Kidney glomerular epithelial cell (primary cell): ENCODE measurements at regions not wholly inside any gene's neighbourhood (a gene's known extent, or its start where the extent isn't known, plus 50 kb on each side); places are given as distances from the start of the nearest gene placed in this dataset.

Experiments
- DNase-seq: peaks from one replicate; lab custom pipeline; 2025; lab: John Stamatoyannopoulos, UW

- peak; percentile 21 for DNase-seq
These were observed 480.9 kb upstream of the MARCKS start for GRCh38 chr6:113375950-113376846.

DNA sequence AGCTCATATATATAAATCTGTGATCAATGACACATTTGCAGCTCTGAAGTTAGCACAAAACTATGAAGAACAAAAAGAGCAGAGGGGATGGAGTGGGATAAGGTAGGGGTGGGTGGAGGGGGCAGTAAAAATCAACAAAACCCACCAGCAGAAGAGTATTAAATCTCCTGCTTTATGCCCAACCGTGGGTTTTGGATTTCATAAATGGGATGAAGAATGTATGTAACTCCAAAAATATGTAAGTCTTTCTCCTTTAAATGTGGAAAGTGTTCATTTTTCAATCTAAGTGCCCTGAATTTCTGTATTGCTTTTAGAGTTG is 480.3 kb upstream of the MARCKS start:
- DNase-seq, result no peak

GRCh38 chr6:113377362-113377942 is 479.7 kb upstream of the MARCKS start:
- no peak for DNase-seq

- DNase-seq, result no peak
These were observed 476.6 kb upstream of the MARCKS start for GRCh38 chr6:113380591-113380990.

- no peak for DNase-seq
These were observed 475.9 kb upstream of the MARCKS start for GRCh38 chr6:113381232-113381631.

DNA sequence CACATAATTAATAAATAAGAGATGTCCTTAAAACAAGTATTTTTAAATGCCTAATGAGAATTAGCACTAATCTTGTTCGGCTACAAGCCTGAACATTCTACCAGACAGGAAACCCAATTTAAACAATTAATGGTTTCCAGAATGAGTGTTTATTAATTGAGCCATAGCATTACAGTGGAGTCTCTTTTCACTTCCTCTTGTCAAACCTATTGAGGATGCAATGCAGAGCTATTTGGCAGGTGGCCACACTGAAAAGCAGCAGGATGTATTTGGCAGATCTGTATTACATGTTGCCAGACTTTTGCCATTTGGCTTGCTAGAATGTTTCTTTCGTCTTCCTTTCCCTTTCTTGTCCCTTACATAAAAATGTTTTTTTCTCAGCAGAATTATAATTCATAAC is 475.2 kb upstream of the MARCKS start:
- no peak for DNase-seq

DNA sequence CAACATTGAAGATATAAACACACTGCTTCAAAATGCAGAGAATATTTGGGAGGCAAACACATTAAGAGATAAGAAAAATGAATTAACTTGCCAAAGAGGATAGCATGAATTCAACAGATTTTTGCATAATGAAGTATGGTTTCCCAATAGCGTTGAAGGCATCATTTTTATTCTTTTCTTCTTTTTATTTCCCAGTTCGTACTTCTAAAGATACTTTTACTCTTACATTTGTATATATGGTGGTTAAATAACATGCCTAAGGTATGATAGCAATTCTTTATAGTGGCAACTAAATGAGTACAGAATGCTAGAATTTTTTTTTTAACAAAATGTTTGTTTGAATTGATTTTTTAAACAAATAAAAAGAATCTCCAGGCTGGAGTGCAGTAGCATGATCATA is 473.4 kb upstream of the MARCKS start:
- DNase-seq, result no peak

- no peak for DNase-seq
These were observed 472.1 kb upstream of the MARCKS start for GRCh38 chr6:113385020-113385431.

DNA sequence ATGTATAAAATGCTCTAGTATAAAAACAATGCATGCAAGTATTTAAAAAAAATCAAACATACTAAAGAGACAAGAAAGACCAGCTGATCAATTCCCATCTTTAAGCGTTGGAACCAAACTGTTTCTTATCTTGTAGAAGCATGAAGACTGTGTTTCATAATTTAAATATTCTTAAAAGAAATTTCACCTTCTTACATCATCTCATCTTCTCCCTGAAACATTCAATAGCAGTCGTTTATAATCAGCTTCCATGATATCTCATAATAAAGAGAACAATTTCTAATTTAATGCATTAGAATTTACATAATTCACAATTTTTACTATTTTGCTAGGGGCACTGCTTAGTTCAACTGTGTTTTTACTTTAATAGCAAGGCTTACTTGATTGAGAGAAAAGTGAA is 468.1 kb upstream of the MARCKS start:
- no peak for DNase-seq

GRCh38 chr6:113392551-113393055 is 464.5 kb upstream of the MARCKS start:
- DNase-seq, result no peak

GRCh38 chr6:113394216-113394615 is 462.9 kb upstream of the MARCKS start:
- DNase-seq, result no peak

DNA sequence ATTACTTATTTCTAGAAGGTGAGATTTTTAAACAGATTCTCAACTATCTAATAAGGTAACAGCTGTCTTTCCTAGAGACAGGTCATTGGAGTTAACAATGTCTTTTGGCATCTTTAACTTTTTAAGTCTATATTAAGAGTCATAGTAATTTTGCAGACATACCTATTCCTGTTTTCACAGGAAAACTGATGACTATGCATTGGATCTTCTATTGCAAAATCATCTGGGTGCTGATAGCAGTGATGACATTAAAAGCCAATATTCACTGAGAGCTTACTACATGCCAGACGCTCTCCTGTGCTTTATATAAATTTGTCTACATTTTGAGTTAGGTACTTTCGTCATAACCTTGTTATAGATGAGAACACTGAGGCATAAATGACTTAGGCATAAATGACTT is 462.4 kb upstream of the MARCKS start:
- DNase-seq, result no peak

DNA sequence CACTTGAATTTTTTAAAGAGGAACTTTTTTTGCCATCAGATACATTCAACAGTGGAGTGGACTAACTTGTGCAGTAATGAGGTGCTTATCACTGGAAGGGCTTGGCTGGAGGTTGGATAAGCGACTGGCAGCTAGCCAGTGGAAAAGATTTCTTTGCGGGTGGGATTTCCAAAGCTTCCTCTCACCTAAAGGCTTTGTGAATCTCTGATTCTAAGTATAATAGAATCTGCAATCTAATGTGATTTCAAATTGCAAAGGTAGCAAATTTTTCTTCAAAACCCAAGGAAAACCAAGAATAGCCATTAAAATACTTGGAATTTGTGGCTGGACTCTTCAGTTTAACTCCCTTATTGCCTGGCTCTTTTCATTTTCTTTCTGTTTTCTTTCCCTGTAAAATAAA is 460.4 kb upstream of the MARCKS start:
- no peak for DNase-seq

DNA sequence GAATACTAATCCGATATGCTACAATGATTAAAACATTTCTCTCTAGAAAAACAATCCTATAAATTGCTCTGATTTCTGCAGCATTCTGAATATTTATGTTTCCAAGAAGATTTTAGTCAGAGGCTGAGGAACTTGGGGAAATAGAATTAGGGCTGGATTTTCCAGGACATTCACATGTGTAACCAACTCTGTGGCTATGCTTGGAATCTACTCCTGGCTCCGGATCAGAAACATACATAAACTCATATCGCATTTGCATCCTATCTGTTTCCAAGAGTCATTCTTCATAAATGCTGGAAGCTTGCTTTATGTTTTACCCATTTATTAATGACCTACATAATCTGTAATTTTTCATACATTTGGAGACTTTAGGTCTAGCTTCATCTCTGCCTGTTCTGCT is 459.9 kb upstream of the MARCKS start:
- DNase-seq, result no peak

- no peak for DNase-seq
These were observed 455.9 kb upstream of the MARCKS start for GRCh38 chr6:113401231-113401630.

GRCh38 chr6:113402544-113402943 is 454.6 kb upstream of the MARCKS start:
- no peak for DNase-seq

DNA sequence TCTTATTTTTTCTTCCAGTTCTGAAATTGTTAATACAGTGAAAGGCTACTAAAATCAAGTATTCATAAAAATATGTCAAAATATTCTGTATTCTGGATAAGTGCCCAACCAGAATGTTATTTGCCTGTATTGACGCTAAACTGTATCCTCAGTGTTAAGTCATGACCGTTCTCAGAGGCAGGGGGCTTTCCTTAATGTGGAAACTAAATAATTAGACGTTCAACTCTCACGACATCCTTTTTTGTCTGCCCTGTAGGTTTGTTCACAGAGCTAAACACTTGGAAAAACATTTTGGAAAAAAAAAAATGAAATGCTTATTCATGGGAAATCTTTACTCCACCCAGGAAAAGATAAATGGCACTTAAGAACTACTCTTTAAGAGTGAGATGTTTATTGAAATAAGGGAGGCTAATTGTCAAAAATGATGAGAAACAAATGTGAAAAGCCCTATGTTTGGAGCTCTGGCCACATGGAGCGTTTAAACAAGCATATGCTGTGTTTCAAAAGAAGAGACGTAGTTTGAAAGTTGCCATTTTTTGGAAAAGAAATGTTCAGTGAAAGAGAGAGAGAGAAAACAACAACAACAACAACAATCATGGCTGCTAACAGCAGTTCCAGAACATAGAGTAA is 453.1 kb upstream of the MARCKS start:
- DNase-seq, result no peak

DNA sequence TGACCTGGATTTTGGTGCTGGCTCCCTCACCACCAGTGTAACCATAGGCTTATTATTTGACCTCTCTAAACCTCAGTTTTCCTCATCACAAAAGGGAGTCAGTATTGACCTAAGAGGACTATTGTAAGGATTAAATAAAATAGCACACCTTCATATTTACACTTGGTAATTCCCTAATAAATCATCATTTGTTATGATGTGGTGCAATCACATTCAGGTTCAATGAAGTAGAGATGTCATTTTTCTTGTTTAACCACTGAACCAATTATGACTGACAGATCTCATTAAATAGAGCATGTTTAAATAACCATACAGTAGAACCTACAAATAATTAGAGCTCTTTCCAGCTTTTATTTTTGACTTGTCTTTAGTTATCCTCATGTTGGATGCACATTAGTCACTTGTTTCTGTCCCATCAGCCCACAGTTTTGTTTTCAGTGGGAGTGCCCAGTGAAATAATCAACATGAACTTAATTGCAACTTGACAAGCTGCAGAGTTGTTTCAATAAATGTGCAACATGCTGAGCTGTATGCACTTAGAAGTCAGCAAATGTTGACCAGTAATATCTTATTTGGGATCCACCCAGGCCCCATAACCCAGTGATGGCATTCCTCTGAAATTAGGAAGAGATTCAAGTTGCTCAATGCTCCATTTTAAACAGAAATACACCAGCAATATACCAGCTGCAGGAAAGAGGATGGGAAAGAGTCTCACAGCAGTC is 451.7 kb upstream of the MARCKS start:
- no peak for DNase-seq

- no peak for DNase-seq
These were observed 451.0 kb upstream of the MARCKS start for GRCh38 chr6:113406048-113406695.

DNA sequence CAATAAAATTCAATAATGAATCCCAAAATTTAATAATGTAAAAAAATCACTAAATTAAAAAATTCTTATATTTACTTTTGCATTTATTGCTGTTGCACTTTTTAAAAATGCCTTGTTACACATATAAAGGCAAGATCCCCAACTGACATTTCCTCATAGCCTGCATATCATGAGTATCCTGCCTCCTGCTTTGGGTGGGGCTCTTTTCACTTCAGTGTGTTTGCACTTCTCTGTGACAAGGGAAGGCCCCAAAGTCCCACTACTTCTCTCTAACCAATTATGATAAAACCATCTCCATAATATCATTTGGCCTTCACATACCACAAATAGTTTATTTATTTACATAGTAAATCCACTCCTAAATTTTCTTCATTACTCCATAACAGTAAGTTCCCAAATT is 446.1 kb upstream of the MARCKS start:
- no peak for DNase-seq

GRCh38 chr6:113412589-113413357 is 444.4 kb upstream of the MARCKS start:
- no peak for DNase-seq
